ENCODE measurements at regions not wholly inside any gene's neighbourhood (a gene's known extent, or its start where the extent isn't known, plus 50 kb on each side); places are given as distances from the start of the nearest gene placed in this dataset.

GRCh38 chr2:196233805-196234475, 62.6 kb upstream of the STK17B start:
- ATAC-seq (peak in 4 of 8 donors; percentile 20 to 63 (median 39)), DNase-seq (no peak)
- 75 to 85% methylated on average over 4 of the region's 4 CpGs for WGBS, 2 donors
- TF ChIP-seq CTCF (IDR thresholded peaks at IDR 0.05), result no peak
- intact Hi-C loops (cut with DNase I), result loop anchor here in 1 of 10 donors (5.0 kb wide), 1 partner anchor 33 kb away; no protein-coding TSS in a partner anchor
- Histone ChIP-seq H3K4me1 (peaks cover 3 to 67% (median 23%) of the 10 kb centered on the region in 9 donors), H3K4me3 (no peak overlapping the region), H3K27me3 (no peaks in the 10 kb centered on the region), H3K9me3 (no peaks in the 10 kb centered on the region), H3K36me3 (peaks cover 0 to 47% (median 4%) of the 10 kb centered on the region in 9 donors), H3K27ac (peak overlapping the region in 7 of 10 donors; percentile 1 to 84 (median 37))

GRCh38 chr2:196234672-196235071, 63.3 kb upstream of the STK17B start:
- ATAC-seq, result no peak
- no peak for TF ChIP-seq CTCF (IDR thresholded peaks at IDR 0.05)
- Histone ChIP-seq H3K27ac (peak overlapping the region in 1 of 10 donors; percentile 84), H3K36me3 (peaks cover 0 to 50% (median 4%) of the 10 kb centered on the region in 9 donors), H3K27me3 (no peaks in the 10 kb centered on the region), H3K9me3 (no peaks in the 10 kb centered on the region), H3K4me3 (no peak overlapping the region), H3K4me1 (peaks cover 5 to 67% (median 30%) of the 10 kb centered on the region in 9 donors)
- 90 to 95% methylated on average over 4 of the region's 4 CpGs for WGBS, 2 donors
- no peak for DNase-seq
- intact Hi-C loops (cut with DNase I), result loop anchor here in 2 of 10 donors (5.0 kb wide), 2 partner anchors 32 to 33 kb away; no protein-coding TSS in a partner anchor

GRCh38 chr2:196238836-196239380, 67.5 kb upstream of the STK17B start:
- no peaks in the 10 kb centered on the region for H3K27me3 ChIP-seq
- H3K36me3 ChIP-seq, result peaks cover 0 to 71% (median 4%) of the 10 kb centered on the region in 9 donors
- WGBS, 2 donors, result 65 to 66% methylated on average over 2 of the region's 2 CpGs
- ATAC-seq (no peak), DNase-seq (no peak)
- H3K4me1 ChIP-seq, result peaks cover 4 to 78% (median 20%) of the 10 kb centered on the region in 9 donors
- no peak overlapping the region for H3K4me3 ChIP-seq
- intact Hi-C loops (cut with DNase I), result loop anchor here in 1 of 10 donors (5.0 kb wide), 1 partner anchor 37 kb away; no protein-coding TSS in a partner anchor
- peak overlapping the region in 6 of 10 donors; percentile 61 to 89 (median 74) for H3K27ac ChIP-seq
- TF ChIP-seq CTCF (IDR thresholded peaks at IDR 0.05), result no peak
- H3K9me3 ChIP-seq, result no peaks in the 10 kb centered on the region

- 61 to 67% methylated on average over 10 of the region's 10 CpGs for WGBS, 2 donors
- H3K36me3 ChIP-seq, result peaks cover 0 to 76% (median 4%) of the 10 kb centered on the region in 9 donors
- peaks cover 4 to 69% (median 17%) of the 10 kb centered on the region in 9 donors for H3K4me1 ChIP-seq
- peak overlapping the region; percentile 1 to 89 (median 68) for H3K27ac ChIP-seq
- H3K9me3 ChIP-seq, result no peaks in the 10 kb centered on the region
- peak in 7 of 9 donors; percentile 13 to 48 (median 23) for TF ChIP-seq CTCF (IDR thresholded peaks at IDR 0.05)
- no peak overlapping the region for H3K4me3 ChIP-seq
- no peaks in the 10 kb centered on the region for H3K27me3 ChIP-seq
- ATAC-seq, result peak; percentile 81 to 95 (median 90)
- peak; percentile 41 to 73 for DNase-seq
- intact Hi-C loops (cut with DNase I), result loop anchor here in 2 of 10 donors (2.0 to 5.0 kb wide), 2 partner anchors 38 to 69 kb away; partner anchors contain the start of gene STK17B (in 1 of the 2)
These were observed 68.5 kb upstream of the STK17B start for GRCh38 chr2:196239622-196240587.
